GM12891 (cell line): ENCODE measurements at regions not wholly inside any gene's neighbourhood (a gene's known extent, or its start where the extent isn't known, plus 50 kb on each side); places are given as distances from the start of the nearest gene placed in this dataset.
"Not testable (repeated sequence)": the region's sequence is repeated elsewhere in the genome, so short reads cannot be mapped to it uniquely, and the experiment has no call there.

ENCODE experiments used
- PAX5 ChIP-seq: IDR thresholded peaks from 2 replicates; pipeline ENCODE4 v1.6.1; 2011; ENCODE audit warnings: low read length, moderate library complexity, mild to moderate bottlenecking; ENCODE audit not compliant: insufficient read depth, severe bottlenecking
- POLR2A ChIP-seq: IDR thresholded peaks from 2 replicates; pipeline ENCODE4 v1.6.1; 2011; ENCODE audit warnings: low read depth, low read length, control low read depth
- POLR2AphosphoS5 ChIP-seq: IDR thresholded peaks from 2 replicates; pipeline ENCODE4 v1.6.1; 2011; ENCODE audit warnings: low read depth, low read length, control low read depth
- POU2F2 ChIP-seq: IDR thresholded peaks from 2 replicates; pipeline ENCODE4 v1.6.1; 2011; ENCODE audit warnings: low read depth, mild to moderate bottlenecking, control low read depth, low read length, moderate library complexity
- SPI1 ChIP-seq: IDR thresholded peaks from 2 replicates; pipeline ENCODE4 v1.6.1; 2011; ENCODE audit warnings: low read depth, low read length, control low read depth
- TAF1 ChIP-seq: IDR thresholded peaks from 2 replicates; pipeline ENCODE4 v1.6.1; 2011; ENCODE audit warnings: low read depth, low read length, control low read depth

GRCh38 chr7:70895337-70896200 lies 236.4 kb upstream of the GALNT17 start:
- TF ChIP-seq POLR2A, POLR2AphosphoS5, SPI1, TAF1, POU2F2, PAX5: not testable (repeated sequence)
